GM23338 (cell line): ENCODE measurements at regions not wholly inside any gene's neighbourhood (a gene's known extent, or its start where the extent isn't known, plus 50 kb on each side); places are given as distances from the start of the nearest gene placed in this dataset.

ENCODE experiments used
- CREB1 ChIP-seq: fragments of 250-450 bp; sonication (Bioruptor Pico); IDR thresholded peaks from 2 replicates; pipeline ENCODE4 v1.5.0; 2020; ENCODE audit warnings: low read depth, mild to moderate bottlenecking, moderate library complexity
- ETS1 ChIP-seq: IDR thresholded peaks from 2 replicates; pipeline ENCODE4 v1.6.1; 2016; ENCODE audit warnings: antibody characterized with exemption
- EZH2 ChIP-seq: fragments of 200-600 bp; sonication (generic); IDR thresholded peaks from one replicate; pipeline ENCODE4 v1.8.0; 2017; ENCODE audit warnings: antibody characterized with exemption, mild to moderate bottlenecking, low read depth; ENCODE audit not compliant: unreplicated experiment
- EZH2phosphoT487 ChIP-seq: fragments of 200-600 bp; sonication (generic); IDR thresholded peaks from one replicate; pipeline ENCODE4 v1.8.1; 2018; ENCODE audit warnings: antibody characterized with exemption; ENCODE audit not compliant: unreplicated experiment
- JUNB ChIP-seq: IDR thresholded peaks from one replicate; pipeline ENCODE4 v1.6.1; 2016; ENCODE audit warnings: antibody characterized with exemption; ENCODE audit not compliant: unreplicated experiment
- NANOG ChIP-seq: IDR thresholded peaks from 2 replicates; pipeline ENCODE4 v1.6.1; 2016; ENCODE audit warnings: antibody characterized with exemption, borderline replicate concordance
- POLR2AphosphoS5 ChIP-seq: IDR thresholded peaks from 2 replicates; pipeline ENCODE4 v1.6.1; 2016; ENCODE audit warnings: antibody characterized with exemption, low read depth
- TF ChIP-seq, protein P1 (sequence below), 2 experiments: fragments of 200-600 bp in 1 of 2; sonication (generic) in 1 of 2; conservative IDR thresholded peaks; 2 replicates each; pipeline versions ENCODE4 v1.5.1 to v1.6.1; 2016 to 2017; ENCODE audit warnings: antibody characterized with exemption in 2 of 2, low read depth in 2 of 2, mild to moderate bottlenecking in 2 of 2, moderate library complexity in 1 of 2
- TF ChIP-seq, protein P2 (sequence below): IDR thresholded peaks from one replicate; pipeline ENCODE4 v1.6.1; 2018; ENCODE audit warnings: antibody characterized with exemption; ENCODE audit not compliant: unreplicated experiment

GRCh38 chr5:114977979-114978573 is 191.6 kb downstream of the TRIM36 start:
- TF ChIP-seq, protein P1, sequence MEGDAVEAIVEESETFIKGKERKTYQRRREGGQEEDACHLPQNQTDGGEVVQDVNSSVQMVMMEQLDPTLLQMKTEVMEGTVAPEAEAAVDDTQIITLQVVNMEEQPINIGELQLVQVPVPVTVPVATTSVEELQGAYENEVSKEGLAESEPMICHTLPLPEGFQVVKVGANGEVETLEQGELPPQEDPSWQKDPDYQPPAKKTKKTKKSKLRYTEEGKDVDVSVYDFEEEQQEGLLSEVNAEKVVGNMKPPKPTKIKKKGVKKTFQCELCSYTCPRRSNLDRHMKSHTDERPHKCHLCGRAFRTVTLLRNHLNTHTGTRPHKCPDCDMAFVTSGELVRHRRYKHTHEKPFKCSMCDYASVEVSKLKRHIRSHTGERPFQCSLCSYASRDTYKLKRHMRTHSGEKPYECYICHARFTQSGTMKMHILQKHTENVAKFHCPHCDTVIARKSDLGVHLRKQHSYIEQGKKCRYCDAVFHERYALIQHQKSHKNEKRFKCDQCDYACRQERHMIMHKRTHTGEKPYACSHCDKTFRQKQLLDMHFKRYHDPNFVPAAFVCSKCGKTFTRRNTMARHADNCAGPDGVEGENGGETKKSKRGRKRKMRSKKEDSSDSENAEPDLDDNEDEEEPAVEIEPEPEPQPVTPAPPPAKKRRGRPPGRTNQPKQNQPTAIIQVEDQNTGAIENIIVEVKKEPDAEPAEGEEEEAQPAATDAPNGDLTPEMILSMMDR (conservative IDR thresholded peaks at IDR 0.05; ENCODE audit: low read depth in 2 of 2): no peak
- TF ChIP-seq EZH2 (no peak), JUNB (no peak), CREB1 (CRISPR knock-in tag) (no peak), EZH2phosphoT487 (no peak), POLR2AphosphoS5 (no peak), ETS1 (no peak), NANOG (no peak)
- TF ChIP-seq, protein P2, sequence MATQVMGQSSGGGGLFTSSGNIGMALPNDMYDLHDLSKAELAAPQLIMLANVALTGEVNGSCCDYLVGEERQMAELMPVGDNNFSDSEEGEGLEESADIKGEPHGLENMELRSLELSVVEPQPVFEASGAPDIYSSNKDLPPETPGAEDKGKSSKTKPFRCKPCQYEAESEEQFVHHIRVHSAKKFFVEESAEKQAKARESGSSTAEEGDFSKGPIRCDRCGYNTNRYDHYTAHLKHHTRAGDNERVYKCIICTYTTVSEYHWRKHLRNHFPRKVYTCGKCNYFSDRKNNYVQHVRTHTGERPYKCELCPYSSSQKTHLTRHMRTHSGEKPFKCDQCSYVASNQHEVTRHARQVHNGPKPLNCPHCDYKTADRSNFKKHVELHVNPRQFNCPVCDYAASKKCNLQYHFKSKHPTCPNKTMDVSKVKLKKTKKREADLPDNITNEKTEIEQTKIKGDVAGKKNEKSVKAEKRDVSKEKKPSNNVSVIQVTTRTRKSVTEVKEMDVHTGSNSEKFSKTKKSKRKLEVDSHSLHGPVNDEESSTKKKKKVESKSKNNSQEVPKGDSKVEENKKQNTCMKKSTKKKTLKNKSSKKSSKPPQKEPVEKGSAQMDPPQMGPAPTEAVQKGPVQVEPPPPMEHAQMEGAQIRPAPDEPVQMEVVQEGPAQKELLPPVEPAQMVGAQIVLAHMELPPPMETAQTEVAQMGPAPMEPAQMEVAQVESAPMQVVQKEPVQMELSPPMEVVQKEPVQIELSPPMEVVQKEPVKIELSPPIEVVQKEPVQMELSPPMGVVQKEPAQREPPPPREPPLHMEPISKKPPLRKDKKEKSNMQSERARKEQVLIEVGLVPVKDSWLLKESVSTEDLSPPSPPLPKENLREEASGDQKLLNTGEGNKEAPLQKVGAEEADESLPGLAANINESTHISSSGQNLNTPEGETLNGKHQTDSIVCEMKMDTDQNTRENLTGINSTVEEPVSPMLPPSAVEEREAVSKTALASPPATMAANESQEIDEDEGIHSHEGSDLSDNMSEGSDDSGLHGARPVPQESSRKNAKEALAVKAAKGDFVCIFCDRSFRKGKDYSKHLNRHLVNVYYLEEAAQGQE: no peak
